Lower leg skin (tissue), 3 donors: ENCODE measurements at regions not wholly inside any gene's neighbourhood (a gene's known extent, or its start where the extent isn't known, plus 50 kb on each side); places are given as distances from the start of the nearest gene placed in this dataset.

Experiments
- CTCF ChIP-seq, 3 donors: fragments of 450-650 bp; IDR thresholded peaks; one replicate each; pipeline ENCODE4 v1.5.1; 2016; ENCODE audit warnings: antibody characterized with exemption in 3 of 3, mild to moderate bottlenecking in 3 of 3, moderate library complexity in 2 of 3
- POLR2A ChIP-seq, 2 donors: fragments of 450-650 bp; IDR thresholded peaks; one replicate each; pipeline ENCODE4 v1.6.1; 2016 to 2017; ENCODE audit warnings: antibody characterized with exemption in 2 of 2, mild to moderate bottlenecking in 1 of 2, moderate library complexity in 1 of 2

- TF ChIP-seq CTCF (IDR thresholded peaks at IDR 0.05) (no peak), POLR2A (IDR thresholded peaks at IDR 0.05) (no peak)
Measured at GRCh38 chr11:92128026-92128425, 96.6 kb upstream of the FAT3 start.
